GM21576 (cell line): ENCODE measurements at regions not wholly inside any gene's neighbourhood (a gene's known extent, or its start where the extent isn't known, plus 50 kb on each side); places are given as distances from the start of the nearest gene placed in this dataset.

ENCODE experiments used
- ATAC-seq: cut with Tn5 transposase; IDR thresholded peaks from one replicate; pipeline ENCODE4 v1.9.1; 2021; ENCODE audit warnings: mild to moderate bottlenecking, moderate library complexity; ENCODE audit not compliant: unreplicated experiment

GRCh38 chr5:144103611-144104485 lies 66.6 kb downstream of the YIPF5 start:
- ATAC-seq = no peak

GRCh38 chr5:144105371-144105770 lies 65.1 kb downstream of the YIPF5 start:
- ATAC-seq = no peak

- ATAC-seq = no peak
These were observed 62.3 kb downstream of the YIPF5 start for GRCh38 chr5:144108131-144108530.
